ENCODE measurements at regions not wholly inside any gene's neighbourhood (a gene's known extent, or its start where the extent isn't known, plus 50 kb on each side); places are given as distances from the start of the nearest gene placed in this dataset.

DNA sequence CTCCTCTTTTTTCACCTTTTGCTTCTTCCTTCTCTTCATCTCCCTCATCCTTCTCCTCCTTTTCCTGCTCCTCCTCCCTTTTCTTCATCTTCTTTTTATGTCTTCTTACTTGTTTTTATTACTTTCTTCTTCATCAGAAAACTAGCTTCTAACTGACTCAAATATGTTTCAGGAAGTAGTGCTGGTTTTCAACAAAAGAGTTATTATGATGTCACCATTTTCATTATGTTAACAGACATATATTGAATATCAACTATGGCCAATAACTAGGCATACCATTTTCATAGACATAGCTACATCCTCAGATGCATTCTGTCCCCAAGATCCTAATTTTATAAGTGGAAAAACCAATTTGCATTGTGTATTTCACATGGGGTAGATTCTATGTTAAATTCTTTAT, 252.9 kb upstream of the PAPPA start:
- no peaks in the 10 kb centered on the region for H3K27me3 ChIP-seq (ENCODE audit: insufficient read depth, low read length)
- no peaks in the 10 kb centered on the region for H3K9me3 ChIP-seq (ENCODE audit: control insufficient read depth, low read depth, low read length)
- no peak overlapping the region for H3K14ac ChIP-seq (ENCODE audit: insufficient read depth, low read length)
- H3K27ac ChIP-seq (ENCODE audit: insufficient read length, low read depth, low read length), result no peak overlapping the region
- no peaks in the 10 kb centered on the region for H3K23me2 ChIP-seq (ENCODE audit: insufficient read length, low read depth, low read length, poor library complexity, severe bottlenecking)
- no peaks in the 10 kb centered on the region; the same call in 1 of the 2 replicates for H3K27me3 Mint-ChIP-seq (ENCODE audit: low read depth)
- no peaks in the 10 kb centered on the region; a peak in 1 of 5 replicates for H3K9me3 Mint-ChIP-seq
- H3K27ac Mint-ChIP-seq, result no peak overlapping the region
- no peak overlapping the region for H2BK15ac ChIP-seq (ENCODE audit: low read depth, low read length)
- H3K9ac ChIP-seq (ENCODE audit: extremely low read depth, insufficient read length, low read length), result no peak overlapping the region
- H3K79me2 ChIP-seq (ENCODE audit: insufficient read depth, low read length), result no peaks in the 10 kb centered on the region
- H3K18ac ChIP-seq (ENCODE audit: insufficient read length, low read depth, low read length), result no peak overlapping the region
- H3K4me3 Mint-ChIP-seq, result no peak overlapping the region
- H4K8ac ChIP-seq (replicated peaks; ENCODE audit: insufficient read length, low read depth, low read length), result no peak overlapping the region
- H2BK12ac ChIP-seq (ENCODE audit: insufficient read length, low read depth, low read length), result no peak overlapping the region
- H3K4me1 Mint-ChIP-seq, result peaks cover 5 to 6% of the 10 kb centered on the region in 2 experiments
- H3K23ac ChIP-seq (ENCODE audit: insufficient read length, low read depth, low read length), result no peak overlapping the region
- no peaks in the 10 kb centered on the region for H3K36me3 Mint-ChIP-seq (ENCODE audit: insufficient read depth in 1 of 3, low read depth in 3 of 3)
- no peak overlapping the region for H2BK5ac ChIP-seq (ENCODE audit: insufficient read length, low read length)
- H3K4me2 ChIP-seq (ENCODE audit: insufficient read depth, insufficient read length, low read length), result no peak overlapping the region
- H2AK5ac ChIP-seq (ENCODE audit: insufficient read length, low read length), result no peak overlapping the region
- H3K56ac ChIP-seq (ENCODE audit: insufficient read length, low read depth, low read length), result no peak overlapping the region
- H3K4me1 ChIP-seq (ENCODE audit: insufficient read depth, low read length), result no peaks in the 10 kb centered on the region; the same call in 1 of the 2 replicates
- no peak overlapping the region for H2AFZ ChIP-seq (ENCODE audit: low read length)
- H3K4ac ChIP-seq (ENCODE audit: low read depth, low read length), result no peak overlapping the region
- TF ChIP-seq, protein P1, sequence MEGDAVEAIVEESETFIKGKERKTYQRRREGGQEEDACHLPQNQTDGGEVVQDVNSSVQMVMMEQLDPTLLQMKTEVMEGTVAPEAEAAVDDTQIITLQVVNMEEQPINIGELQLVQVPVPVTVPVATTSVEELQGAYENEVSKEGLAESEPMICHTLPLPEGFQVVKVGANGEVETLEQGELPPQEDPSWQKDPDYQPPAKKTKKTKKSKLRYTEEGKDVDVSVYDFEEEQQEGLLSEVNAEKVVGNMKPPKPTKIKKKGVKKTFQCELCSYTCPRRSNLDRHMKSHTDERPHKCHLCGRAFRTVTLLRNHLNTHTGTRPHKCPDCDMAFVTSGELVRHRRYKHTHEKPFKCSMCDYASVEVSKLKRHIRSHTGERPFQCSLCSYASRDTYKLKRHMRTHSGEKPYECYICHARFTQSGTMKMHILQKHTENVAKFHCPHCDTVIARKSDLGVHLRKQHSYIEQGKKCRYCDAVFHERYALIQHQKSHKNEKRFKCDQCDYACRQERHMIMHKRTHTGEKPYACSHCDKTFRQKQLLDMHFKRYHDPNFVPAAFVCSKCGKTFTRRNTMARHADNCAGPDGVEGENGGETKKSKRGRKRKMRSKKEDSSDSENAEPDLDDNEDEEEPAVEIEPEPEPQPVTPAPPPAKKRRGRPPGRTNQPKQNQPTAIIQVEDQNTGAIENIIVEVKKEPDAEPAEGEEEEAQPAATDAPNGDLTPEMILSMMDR (conservative IDR thresholded peaks at IDR 0.05), result no peak
- H4K20me1 ChIP-seq (ENCODE audit: control insufficient read depth, insufficient read depth, insufficient read length), result no peaks in the 10 kb centered on the region
- no peak overlapping the region for H2BK20ac ChIP-seq (ENCODE audit: low read depth, low read length, poor library complexity, severe bottlenecking)
- H3K79me1 ChIP-seq (ENCODE audit: insufficient read depth, low read depth, low read length, poor library complexity, severe bottlenecking), result no peaks in the 10 kb centered on the region
- H4K91ac ChIP-seq (ENCODE audit: insufficient read length, low read depth, low read length), result no peak overlapping the region
- H3T11ph ChIP-seq (ENCODE audit: low read length), result no peak overlapping the region
- no peak overlapping the region for H2BK120ac ChIP-seq (ENCODE audit: low read depth, low read length, poor library complexity, severe bottlenecking)
- DNase-seq, result no peak
- no peak overlapping the region for H4K5ac ChIP-seq (ENCODE audit: insufficient read length, low read depth, low read length)
